OCI-LY1 (cell line): ENCODE measurements at regions not wholly inside any gene's neighbourhood (a gene's known extent, or its start where the extent isn't known, plus 50 kb on each side); places are given as distances from the start of the nearest gene placed in this dataset.

Experiments
- H2AFZ ChIP-seq: fragments of 200-600 bp; sonication (generic), shearing (Covaris generic); 2 replicates; pipeline ENCODE4 v1.6.0; 2014; ENCODE audit warnings: antibody characterized with exemption, mild to moderate bottlenecking, low read length
- H3F3A ChIP-seq: fragments of 200-600 bp; sonication (generic), shearing (Covaris generic); 2 replicates; pipeline ENCODE4 v1.6.0; 2014; ENCODE audit warnings: mild to moderate bottlenecking, antibody characterized with exemption, low read length, moderate library complexity; ENCODE audit not compliant: insufficient read depth
- H3K27ac ChIP-seq: fragments of 200-600 bp; sonication (generic); 2 replicates; pipeline ENCODE4 v1.5.1; 2014; ENCODE audit warnings: low read length, mixed run types, mild to moderate bottlenecking, low read depth; ENCODE audit not compliant: poor library complexity, severe bottlenecking
- H3K27me3 ChIP-seq: fragments of 200-600 bp; sonication (generic); 2 replicates; pipeline ENCODE4 v1.6.0; 2014; ENCODE audit warnings: antibody characterized with exemption, mild to moderate bottlenecking, low read length, moderate library complexity; ENCODE audit not compliant: insufficient read depth
- H3K36me3 ChIP-seq: fragments of 200-600 bp; sonication (generic); 2 replicates; pipeline ENCODE4 v1.6.1; 2014; ENCODE audit warnings: mild to moderate bottlenecking, antibody characterized with exemption, low read length, moderate library complexity, mixed read lengths; ENCODE audit not compliant: insufficient read depth
- H3K4me1 ChIP-seq: fragments of 200-600 bp; sonication (generic); 2 replicates; pipeline ENCODE4 v1.5.1; 2014; ENCODE audit warnings: mild to moderate bottlenecking, low read length, moderate library complexity; ENCODE audit not compliant: insufficient read depth, severe bottlenecking
- H3K4me2 ChIP-seq: fragments of 200-600 bp; sonication (generic), shearing (Covaris generic); 2 replicates; pipeline ENCODE4 v1.6.1; 2014; ENCODE audit warnings: low read length
- H3K4me3 ChIP-seq: fragments of 200-600 bp; sonication (generic); 2 replicates; pipeline ENCODE4 v1.5.1; 2014; ENCODE audit warnings: low read length, low read depth, mild to moderate bottlenecking, mixed read lengths; ENCODE audit not compliant: poor library complexity, severe bottlenecking
- H3K79me2 ChIP-seq: fragments of 200-600 bp; shearing (Covaris generic); 2 replicates; pipeline ENCODE4 v1.6.1; 2016; ENCODE audit warnings: mixed run types, low read length, mixed read lengths; ENCODE audit not compliant: insufficient read depth
- H3K9ac ChIP-seq: fragments of 200-600 bp; sonication (generic), shearing (Covaris generic); 2 replicates; pipeline ENCODE4 v1.6.1; 2014; ENCODE audit warnings: mild to moderate bottlenecking, low read length, mixed read lengths
- H3K9me2 ChIP-seq: fragments of 200-600 bp; sonication (generic), shearing (Covaris generic); 2 replicates; pipeline ENCODE4 v1.6.1; 2014; ENCODE audit warnings: low read depth, mild to moderate bottlenecking, low read length, mixed read lengths
- H3K9me3 ChIP-seq: fragments of 200-600 bp; shearing (Covaris generic); 2 replicates; pipeline ENCODE4 v1.6.1; 2014; ENCODE audit warnings: low read length, mixed read lengths
- H4K20me1 ChIP-seq: fragments of 200-600 bp; sonication (generic), shearing (Covaris generic); 2 replicates; pipeline ENCODE4 v1.6.0; 2016; ENCODE audit warnings: mild to moderate bottlenecking, low read length; ENCODE audit not compliant: insufficient read depth
- EZH2 ChIP-seq: fragments of 200-600 bp; sonication (generic), shearing (Covaris generic); IDR thresholded peaks from 2 replicates; pipeline ENCODE4 v1.8.0; 2017; ENCODE audit warnings: borderline replicate concordance, mixed run types, mild to moderate bottlenecking, antibody characterized with exemption, low read length, moderate library complexity, mixed read lengths
- TF ChIP-seq, protein P1 (sequence below): fragments of 200-600 bp; sonication (generic), shearing (Covaris generic); IDR thresholded peaks from 2 replicates; pipeline ENCODE4 v1.5.1; 2017; ENCODE audit warnings: mild to moderate bottlenecking, antibody characterized with exemption, low read length, moderate library complexity, mixed read lengths

DNA sequence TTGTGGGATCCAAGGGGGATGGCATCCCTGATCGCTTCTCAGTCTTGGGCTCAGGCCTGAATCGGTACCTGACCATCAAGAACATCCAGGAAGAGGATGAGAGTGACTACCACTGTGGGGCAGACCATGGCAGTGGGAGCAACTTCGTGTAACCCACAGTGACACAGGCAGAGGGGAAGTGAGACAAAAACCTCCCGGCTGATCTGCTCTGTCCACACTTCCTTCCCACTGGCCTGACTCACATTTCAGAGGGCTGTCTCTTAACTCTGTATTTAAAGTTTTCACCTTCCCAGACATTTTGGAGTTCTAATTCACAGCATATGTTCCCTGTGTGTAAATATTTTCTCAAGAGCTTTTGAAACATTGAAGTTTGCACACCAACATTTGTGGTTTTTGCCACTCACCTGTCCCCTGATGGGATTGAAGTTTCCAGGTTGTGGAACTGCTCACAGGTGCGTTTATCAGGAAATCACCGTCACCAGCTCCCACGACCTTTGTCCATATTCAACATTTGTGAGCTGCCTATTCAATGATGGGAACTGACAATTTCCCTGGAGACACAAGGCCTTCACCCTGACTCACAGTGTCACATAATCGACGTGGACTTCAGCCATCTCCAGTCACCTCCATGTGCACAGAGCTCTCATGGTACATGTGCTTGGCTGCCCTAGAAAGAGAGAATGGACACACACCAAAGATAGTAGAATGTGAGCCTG lies 99.2 kb downstream of the VPREB1 start:
- Histone ChIP-seq H3K9me2 (no peaks in the 10 kb centered on the region), H3F3A (no peaks in the 10 kb centered on the region), H3K79me2 (no peaks in the 10 kb centered on the region), H2AFZ (no peak overlapping the region), H3K4me2 (no peak overlapping the region), H3K4me3 (no peak overlapping the region), H3K9me3 (no peaks in the 10 kb centered on the region), H3K27me3 (peaks cover 2% of the 10 kb centered on the region; the same call in 1 of the 2 replicates), H4K20me1 (no peaks in the 10 kb centered on the region), H3K9ac (no peak overlapping the region), H3K27ac (no peak overlapping the region), H3K4me1 (peaks cover 12% of the 10 kb centered on the region), H3K36me3 (no peaks in the 10 kb centered on the region)
- TF ChIP-seq, protein P1, sequence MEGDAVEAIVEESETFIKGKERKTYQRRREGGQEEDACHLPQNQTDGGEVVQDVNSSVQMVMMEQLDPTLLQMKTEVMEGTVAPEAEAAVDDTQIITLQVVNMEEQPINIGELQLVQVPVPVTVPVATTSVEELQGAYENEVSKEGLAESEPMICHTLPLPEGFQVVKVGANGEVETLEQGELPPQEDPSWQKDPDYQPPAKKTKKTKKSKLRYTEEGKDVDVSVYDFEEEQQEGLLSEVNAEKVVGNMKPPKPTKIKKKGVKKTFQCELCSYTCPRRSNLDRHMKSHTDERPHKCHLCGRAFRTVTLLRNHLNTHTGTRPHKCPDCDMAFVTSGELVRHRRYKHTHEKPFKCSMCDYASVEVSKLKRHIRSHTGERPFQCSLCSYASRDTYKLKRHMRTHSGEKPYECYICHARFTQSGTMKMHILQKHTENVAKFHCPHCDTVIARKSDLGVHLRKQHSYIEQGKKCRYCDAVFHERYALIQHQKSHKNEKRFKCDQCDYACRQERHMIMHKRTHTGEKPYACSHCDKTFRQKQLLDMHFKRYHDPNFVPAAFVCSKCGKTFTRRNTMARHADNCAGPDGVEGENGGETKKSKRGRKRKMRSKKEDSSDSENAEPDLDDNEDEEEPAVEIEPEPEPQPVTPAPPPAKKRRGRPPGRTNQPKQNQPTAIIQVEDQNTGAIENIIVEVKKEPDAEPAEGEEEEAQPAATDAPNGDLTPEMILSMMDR = no peak
- TF ChIP-seq EZH2 = no peak

DNA sequence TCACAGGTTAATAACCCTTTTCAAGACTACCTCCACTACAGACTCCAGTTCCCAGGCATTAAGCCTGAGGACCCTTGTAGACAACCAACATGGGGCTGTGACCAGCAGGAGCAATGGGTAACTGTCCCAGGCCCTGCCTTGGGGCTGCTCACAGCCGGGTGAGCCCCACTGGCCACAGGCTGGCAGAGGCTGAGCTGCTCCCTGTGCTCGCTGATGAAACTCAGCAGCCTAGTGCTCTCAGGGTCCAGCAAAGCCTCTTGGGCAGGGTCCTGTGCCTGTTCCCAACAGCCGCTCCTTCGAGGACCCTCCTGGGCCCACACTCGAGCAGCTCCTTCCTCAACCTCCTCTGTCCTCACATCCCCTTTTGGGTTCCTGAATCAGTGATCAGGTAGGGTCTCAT lies 99.8 kb downstream of the VPREB1 start:
- Histone ChIP-seq H3K4me2 (no peak overlapping the region), H3K36me3 (no peaks in the 10 kb centered on the region), H3K27me3 (no peaks in the 10 kb centered on the region), H3F3A (no peaks in the 10 kb centered on the region), H2AFZ (no peak overlapping the region), H3K27ac (no peak overlapping the region), H3K9ac (no peak overlapping the region), H3K9me2 (no peaks in the 10 kb centered on the region), H4K20me1 (no peaks in the 10 kb centered on the region), H3K4me1 (peaks cover 12% of the 10 kb centered on the region), H3K4me3 (no peak overlapping the region), H3K79me2 (no peaks in the 10 kb centered on the region), H3K9me3 (no peaks in the 10 kb centered on the region)
- TF ChIP-seq, protein P1 = no peak
- TF ChIP-seq EZH2 = no peak

DNA sequence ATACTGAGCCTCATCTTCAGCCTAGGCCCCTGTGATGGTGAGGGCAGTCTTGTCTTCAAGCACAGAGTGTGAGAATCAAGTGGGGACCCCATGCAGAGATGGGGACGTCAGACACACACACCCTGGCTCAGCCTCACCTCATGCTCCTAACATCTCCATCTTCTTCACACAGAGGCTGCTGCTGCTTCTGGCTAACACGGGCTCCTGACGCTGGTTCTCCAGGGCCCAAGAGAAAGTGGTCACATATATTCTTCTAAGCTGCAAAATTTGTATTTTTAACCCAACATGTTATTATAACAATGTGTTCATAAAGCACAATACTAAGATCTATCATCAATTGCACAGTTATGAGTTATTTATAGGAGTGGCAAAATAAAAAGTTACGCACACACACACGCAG lies 101.2 kb downstream of the VPREB1 start:
- H3K27me3 ChIP-seq = no peaks in the 10 kb centered on the region
- no peak for TF ChIP-seq EZH2
- TF ChIP-seq, protein P1 = no peak

More for the DNA sequence above, 101.2 kb downstream of the VPREB1 start:
- no peaks in the 10 kb centered on the region for H3K9me3 ChIP-seq
- H3K4me3 ChIP-seq = no peak overlapping the region
- H3K9me2 ChIP-seq = no peaks in the 10 kb centered on the region
- H4K20me1 ChIP-seq = no peaks in the 10 kb centered on the region
- H3K9ac ChIP-seq = no peak overlapping the region
- H2AFZ ChIP-seq = no peak overlapping the region
- peaks cover 12% of the 10 kb centered on the region for H3K4me1 ChIP-seq
- no peaks in the 10 kb centered on the region for H3K36me3 ChIP-seq
- no peak overlapping the region for H3K27ac ChIP-seq
- H3K4me2 ChIP-seq = no peak overlapping the region
- H3K79me2 ChIP-seq = no peaks in the 10 kb centered on the region
- H3F3A ChIP-seq = no peaks in the 10 kb centered on the region
